Epidermal melanocyte (primary cell): ENCODE measurements at regions not wholly inside any gene's neighbourhood (a gene's known extent, or its start where the extent isn't known, plus 50 kb on each side); places are given as distances from the start of the nearest gene placed in this dataset.
"Not testable (repeated sequence)": the region's sequence is repeated elsewhere in the genome, so short reads cannot be mapped to it uniquely, and the experiment has no call there.

ENCODE experiments used
- DNase-seq: peaks from one replicate; pipeline ENCODE4 v3.0.0; 2011; ENCODE audit warnings: low spot score; ENCODE audit not compliant: insufficient read length

DNA sequence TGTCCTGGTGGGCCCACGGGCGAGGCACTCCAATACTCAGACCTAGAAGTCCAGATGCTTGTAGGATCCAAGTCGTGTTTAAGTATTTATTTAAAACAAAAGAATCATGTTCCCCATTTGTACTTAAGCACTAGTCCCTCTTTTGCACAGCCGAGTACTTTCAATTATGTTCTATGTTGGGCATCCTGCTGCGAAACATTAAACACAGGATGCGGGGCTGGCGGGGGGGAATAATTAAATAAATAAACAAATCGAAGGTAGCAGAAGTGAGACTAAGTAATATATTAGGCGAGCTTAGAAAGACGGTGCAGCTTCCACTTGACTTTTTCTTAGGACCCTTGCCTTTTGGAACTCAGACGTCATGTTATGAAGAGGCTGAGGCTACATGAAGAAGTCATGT, 1129.2 kb upstream of the ACO1 start:
- no peak for DNase-seq

DNA sequence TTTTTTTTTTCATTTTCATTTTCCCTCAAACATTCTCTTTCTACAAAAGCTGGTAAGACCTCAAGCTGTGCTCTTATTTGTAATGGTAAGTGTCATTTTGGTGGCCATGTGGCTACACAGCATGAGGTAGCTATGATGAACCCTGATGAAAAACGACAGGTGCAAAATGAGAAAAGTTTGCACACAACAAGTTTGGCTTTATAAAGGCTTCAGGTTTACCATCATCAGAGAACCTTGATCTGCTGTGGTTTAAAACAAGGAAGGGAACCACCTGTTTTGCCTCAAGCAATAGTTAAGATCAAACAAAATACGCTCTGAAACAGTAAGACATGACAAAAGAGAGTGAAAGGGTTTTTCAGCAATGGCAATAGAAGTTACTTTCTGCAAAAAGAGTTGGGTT, 1124.6 kb upstream of the ACO1 start:
- no peak for DNase-seq

DNA sequence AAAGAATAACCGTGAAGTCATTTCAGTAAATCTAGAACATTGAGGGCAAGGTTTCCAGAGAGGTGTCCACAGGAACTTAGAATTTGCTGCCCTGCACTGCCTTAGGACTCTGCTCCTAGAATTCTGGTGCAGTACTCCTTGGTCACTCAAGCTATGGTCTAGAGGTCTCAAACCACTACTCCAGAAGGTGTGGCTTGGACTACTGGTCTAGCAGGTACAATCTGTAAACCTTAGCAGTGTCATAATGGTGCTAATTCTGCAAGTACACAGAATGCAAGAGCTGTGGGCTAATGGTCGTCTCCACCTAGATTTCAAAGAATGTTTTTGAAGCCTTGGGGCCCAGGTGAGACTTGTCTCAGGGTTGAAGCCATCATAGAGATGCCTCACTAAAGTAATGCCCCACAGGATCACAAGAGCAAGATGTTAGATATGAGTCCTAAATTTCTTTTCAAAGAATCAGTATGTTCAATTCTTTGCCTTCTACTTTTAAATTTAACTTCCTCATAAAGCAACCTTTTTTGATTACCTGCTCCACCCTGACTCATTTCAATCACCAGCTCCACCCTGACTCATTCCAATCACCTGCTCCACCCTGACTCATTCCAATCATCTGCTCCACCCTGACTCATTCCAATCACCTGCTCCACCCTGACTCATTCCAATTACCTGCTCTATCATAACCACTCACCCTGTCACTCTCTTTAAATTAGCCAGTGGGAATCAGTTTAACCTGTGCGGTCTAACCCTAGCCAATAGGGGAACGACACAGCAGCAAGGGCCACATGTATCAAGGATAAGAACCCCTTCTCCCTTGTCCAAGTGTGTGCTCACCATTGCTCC, 1111.8 kb upstream of the ACO1 start:
- no peak for DNase-seq

DNA sequence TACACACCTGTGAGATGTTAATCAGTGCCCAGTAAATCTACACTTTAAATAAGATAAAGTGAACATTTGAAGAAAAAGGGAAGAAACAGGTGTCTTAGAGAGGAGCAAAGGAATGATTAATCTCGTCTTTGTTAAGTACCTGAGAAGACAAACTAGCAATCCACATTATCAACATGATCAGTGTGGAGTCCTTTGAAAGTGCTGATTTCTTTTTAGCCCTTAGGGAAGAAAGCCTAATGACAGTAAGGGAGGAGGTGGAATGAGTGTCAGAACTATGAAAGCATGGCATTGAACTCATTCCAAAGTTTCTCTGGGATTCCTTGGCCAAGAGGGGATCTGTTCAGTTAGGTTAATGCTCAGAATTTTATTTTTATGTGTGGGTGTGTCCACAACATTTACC, 1109.0 kb upstream of the ACO1 start:
- no peak for DNase-seq

DNA sequence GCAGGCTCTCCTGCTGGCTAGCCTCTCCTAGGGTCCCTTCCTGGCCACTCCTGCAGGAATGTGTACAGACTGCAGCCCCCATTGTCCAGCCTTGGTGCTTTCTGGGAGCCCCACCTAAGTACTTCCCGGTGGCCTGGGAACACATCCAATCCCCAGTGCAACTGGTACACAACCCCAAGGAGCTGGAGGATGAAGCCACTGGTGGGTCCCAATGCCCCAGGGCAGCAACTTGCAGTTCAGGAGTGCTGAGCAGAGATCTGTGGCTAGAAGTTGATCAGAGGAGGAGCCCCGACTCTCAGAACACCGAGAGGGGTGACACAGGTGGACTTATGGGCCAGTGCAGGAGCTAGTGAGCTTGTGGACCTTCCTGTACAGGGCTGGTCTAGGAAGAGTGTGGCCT, 1093.7 kb upstream of the ACO1 start:
- DNase-seq, result no peak

DNA sequence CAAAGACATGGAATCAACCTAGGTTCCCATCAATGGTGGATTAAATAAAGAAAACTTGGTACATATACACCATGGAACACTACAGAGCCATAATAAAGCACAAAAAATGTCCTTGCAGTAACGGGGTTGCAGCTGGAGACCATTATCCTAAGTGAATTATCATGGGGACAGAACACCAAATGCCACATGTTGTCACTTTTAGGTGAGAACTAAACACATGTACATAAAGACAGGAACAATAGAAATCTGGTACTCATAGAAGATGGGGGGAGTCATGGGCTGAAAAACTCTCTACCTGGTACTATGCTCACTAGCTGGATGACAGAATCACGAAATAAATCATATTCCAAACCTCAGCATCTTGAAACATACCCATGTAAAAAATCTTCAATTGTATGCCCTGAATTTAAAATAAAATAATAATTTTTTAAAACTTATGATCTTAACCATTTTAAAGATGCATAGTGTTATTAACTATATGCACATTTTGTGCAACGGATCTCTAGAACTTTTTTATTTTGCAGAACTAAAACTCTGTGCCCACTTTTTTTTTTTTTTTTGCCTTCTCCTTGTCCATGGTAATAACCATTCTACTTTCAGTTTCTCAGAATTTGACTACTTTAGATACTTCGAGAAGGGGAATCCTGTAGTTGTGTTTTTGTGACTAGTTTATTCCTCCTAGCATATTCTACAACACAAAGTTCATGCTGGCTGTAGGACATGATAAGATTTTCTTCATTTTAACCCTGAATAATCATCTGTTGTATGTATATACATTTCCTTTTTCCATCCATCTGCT, 1081.6 kb upstream of the ACO1 start:
- DNase-seq, result no peak

DNA sequence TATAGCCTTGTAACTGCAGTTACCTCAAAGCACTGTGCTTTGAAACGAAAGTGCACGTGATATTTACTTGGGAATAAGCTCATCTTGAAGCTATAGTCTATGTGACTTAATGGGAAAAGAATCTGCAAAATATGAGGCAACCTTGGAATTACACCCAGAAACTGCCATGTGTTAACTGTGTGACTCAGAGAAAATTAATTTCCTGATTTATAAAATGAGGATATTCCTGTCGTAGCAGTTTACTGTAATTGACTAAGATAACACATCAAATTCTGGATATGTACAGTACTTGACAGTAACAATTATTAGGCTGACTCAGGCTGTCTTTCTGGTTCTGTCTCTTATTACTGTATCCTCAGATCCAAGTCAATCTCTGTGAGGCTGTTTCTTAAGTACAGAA, 1079.9 kb upstream of the ACO1 start:
- no peak for DNase-seq

DNA sequence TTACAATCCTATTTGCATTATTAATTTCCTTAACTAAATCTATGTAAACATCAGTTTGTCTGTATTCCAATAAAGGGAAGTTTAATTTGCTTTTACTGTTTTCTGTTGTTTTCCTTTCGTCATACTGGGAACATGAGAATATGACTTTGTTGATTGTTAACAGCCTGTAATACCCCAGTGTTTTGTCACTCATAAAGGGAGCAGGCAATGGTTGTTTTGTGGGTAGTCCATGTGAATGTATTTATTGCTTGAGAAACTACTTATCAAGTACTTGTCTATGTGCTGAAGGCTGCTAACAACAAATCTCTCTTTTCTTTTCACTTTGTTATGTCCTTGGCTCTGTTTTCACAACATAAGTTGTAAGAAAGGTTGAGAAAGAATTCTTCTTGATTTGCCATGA, 1070.2 kb upstream of the ACO1 start:
- no peak for DNase-seq

DNA sequence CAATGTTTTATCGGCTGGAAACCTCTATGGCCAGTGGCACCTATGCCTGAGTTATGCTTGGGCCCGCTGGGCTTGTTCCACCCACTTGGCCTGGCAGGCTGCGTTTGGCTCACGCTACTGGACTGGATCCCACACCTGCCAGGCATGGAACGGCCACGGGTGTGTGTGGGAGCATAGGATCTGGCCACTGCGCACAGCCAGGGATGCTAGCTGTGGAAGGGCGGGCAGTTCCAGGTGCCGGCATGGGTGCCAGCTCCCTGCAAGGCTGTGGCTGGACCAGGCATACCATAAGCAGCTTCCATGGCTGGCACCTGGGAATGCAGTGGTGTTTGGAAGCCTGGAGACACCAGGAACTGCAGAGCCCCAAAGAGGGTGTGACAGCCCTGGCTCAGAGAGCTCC, 1063.9 kb upstream of the ACO1 start:
- DNase-seq, result no peak

DNA sequence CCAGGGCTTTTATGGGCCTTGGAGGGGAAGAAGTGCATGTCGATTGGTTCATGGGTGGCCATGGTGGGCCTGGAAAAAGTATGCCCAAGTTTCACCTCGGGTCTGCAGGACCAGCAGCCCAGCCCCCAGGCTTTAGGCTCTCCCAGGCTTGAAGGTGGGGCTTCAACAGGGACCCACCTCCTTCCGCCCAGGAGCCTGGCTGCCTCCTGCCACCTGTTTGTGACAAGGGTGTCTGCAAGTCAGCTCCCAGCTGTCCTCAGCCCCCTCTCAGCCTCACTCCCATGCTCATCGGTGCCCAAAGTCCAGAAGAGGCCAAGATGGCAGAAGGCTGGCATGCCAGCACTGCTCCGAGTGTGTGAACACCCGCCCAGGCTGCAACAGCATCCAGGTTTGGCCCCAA, 1063.2 kb upstream of the ACO1 start:
- no peak for DNase-seq

DNA sequence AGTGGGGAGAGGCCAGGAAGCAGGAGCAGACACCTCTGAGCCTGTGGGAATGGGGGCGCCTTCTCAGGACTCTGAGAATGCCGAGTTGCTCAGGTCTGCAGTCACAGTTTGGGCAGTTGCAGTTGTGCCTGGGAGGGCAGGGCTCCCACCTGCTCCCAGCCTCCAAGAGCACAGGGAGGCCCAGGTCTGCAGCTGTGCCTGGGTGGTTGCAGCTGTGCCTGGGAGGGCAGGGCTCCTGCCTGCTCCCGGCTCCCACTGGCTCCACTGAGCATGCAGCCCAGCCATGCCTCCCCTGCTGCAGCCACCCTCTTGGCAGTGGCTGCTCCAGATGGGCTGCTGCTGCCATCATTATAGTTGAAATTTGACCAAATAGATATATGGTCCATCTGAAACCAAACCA, 1062.8 kb upstream of the ACO1 start:
- no peak for DNase-seq

DNA sequence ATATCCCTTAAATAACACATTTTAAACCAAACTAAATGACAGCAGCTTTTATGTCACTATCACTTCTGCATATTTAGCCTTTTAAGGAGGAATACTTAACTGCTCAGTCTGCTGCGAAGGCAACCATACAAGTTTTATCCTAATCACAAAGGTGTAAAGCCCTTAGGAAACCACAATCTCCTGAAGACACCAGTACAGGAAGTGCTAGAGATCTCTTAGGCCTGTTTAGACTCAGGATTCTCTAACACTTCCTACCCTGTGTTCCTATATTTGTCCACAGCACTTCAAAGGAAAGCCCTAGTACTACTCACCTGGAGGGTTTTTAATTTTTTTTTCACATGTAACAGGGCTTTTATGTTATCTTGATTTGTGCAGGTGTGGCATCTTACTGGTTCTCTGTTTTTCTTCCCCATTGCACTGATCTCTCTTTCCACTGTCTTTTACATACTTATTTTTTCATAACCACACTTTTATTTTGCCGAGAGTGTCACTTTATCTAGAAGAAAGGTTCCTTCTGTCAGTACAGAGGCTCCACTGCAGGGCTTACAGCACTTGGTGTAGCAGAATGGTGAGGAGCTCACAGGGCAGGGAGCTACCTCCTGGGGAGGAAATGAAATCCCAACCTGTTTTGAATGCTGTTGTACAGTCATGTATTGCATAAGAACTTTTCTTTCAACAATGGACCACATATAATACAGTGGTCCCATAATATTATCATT, 1060.6 kb upstream of the ACO1 start:
- DNase-seq, result no peak

DNA sequence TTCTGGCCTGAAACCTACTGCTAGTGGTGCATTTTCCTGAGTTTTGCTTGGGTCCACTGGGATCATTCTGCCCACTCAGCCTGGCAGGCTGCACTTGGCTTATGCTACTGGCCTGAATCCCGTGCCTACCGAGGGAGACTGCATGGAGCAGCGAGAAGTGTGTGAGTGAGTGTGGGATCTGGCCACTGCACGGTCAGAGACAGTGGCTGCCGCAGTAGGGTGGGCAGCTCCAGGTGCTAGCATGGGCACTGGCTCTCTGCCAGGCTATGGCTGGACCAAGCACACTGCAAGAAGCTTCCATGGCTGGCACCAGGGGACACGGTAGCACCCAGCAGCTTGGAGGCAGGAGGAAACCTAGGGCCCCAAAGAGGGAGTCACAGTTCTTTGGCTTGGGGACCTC, 1058.7 kb upstream of the ACO1 start:
- no peak for DNase-seq

DNA sequence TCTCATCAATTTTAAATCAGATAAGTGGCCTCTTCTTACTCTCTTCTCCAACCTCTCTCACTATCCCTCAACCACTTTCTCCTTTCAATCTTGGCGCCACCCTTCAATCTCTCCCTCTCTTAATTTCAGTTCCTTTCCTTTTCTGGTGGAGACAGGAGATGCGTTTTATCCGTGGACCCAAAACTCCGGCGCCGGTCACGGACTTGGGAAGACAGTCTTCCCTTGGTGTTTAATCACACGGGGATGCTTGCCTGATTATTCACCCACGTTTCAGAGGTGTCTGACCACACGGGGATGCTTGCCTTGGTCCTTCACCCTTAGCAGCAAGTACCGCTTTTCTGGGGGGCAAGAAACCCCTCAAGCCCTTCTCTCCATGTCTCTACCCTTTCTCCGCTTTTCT, 1057.6 kb upstream of the ACO1 start:
- DNase-seq, result not testable (repeated sequence)

DNA sequence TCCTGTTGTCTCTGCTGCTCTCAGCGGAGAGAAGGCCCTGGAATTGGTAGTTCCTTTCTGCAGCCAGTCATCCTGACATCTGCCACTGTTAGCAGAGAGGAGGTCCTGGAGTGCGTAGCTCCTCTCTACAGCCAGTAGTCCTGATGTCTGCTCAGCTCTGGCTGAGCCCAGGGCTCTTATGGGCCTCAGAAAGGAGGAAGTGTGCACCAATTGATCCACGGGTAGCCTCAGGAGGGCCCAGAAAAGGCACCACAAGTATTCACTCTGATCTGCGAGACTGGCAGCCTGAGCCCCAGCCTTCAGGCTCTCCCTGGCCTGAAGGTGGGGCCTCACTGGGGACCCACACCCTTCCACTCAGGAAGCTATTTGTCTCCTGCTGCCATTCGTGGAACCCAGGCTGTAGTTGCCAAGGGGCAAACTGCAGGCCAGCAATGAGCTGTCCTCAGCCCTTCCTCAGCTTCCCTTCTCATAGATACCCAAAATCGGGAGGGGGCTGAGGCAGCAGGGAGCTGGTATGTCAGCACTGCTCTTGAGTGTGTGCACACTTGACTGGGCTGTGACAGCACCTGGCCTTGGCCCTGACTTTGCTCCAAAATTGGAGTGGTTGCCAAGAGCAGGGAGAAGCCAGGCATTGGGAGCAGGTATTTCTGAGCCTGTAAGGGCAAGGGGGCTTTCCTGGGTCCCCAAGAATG, 1049.5 kb upstream of the ACO1 start:
- no peak for DNase-seq

DNA sequence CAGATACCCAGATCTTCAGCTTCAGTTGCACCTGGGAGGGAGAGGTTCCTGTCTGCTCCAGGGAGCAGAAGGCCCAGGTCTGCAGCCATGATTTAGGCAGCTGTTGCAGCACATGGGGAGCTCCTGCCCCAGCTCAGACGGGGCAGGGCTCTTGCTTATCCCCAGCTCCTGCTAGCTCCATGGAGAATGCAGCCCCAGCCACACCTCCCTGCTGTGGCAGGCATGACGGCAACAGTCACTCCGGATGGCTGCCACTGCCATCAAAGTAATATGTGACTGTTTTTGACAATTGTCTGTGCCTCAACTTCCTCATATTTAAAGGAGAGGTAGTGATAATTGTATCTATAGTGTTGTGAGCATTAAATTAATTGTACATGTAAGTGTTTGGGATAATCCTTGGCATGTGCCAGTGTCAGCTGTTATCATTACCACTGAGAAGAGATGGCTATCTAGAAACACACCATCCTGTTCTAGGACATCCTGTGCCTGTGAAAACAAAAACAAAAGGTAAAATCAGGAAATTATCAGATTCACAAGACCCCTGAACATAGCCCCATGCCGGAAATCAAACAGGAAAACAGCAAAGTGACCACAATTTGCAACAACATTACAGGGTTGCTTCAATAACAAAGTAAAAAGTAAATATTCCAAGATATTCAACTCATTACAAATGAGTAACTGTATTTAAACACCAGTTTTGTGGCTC, 1048.8 kb upstream of the ACO1 start:
- DNase-seq, result no peak

DNA sequence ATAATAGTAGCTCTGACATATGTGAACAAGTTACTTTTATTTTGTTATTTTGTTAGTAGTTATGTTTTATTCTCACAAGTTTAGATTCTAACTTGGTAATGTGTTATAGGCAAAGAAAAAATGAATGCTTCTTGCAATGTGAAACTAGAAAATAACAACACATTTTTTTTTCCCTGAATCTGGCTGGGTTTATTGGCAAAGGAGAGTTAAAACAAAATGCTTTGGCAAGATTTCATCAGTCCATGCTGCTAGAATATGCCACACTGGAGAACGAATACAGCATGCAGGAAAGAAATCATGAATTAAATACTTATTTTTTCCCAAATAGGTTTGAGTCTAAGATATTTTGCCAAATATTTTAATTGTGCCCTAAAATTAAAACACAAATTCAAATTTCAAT, 1048.1 kb upstream of the ACO1 start:
- DNase-seq, result no peak

DNA sequence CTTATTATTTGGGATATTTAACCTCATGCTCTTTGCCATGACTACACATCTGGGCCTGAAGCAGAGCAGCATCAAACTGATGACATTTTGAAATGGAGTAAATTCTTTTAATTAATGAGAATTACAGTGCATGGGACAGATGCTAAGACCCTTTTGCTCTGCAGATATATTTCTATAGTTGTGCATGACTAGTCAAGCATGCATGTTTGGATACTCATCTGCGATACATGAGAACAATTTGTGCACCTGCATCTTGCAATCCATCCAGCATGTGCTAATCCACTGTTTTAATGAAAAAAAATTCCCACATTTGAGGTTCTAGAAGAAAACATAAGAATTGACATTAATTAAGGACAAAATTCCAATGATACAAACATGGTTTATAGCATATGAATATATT, 1047.6 kb upstream of the ACO1 start:
- DNase-seq, result no peak

DNA sequence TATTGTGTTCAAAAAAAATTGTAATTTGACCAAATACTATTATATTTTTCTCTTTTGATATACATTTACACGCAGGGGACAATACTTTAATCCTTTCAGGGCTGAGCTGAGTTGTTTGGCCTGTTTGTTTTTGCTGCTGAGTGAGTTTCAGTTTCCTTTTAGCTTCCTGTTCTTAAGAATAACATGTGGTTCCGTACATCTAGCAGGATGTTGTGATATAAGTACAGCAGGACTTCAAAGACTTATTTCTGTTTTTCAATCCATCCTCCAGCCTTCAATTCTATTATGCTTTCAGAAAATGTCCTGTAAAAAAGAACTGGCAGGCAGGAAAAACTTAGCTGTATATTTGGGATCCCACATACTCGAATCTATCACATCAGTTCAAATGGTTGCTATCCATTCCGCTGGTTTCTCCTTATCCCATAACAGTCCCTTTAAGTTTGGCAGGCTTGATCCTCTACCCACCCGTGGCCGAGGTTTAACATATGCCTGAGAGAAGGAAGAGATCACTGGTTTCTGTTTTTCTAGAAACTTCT, 1037.3 kb upstream of the ACO1 start:
- DNase-seq, result no peak

DNA sequence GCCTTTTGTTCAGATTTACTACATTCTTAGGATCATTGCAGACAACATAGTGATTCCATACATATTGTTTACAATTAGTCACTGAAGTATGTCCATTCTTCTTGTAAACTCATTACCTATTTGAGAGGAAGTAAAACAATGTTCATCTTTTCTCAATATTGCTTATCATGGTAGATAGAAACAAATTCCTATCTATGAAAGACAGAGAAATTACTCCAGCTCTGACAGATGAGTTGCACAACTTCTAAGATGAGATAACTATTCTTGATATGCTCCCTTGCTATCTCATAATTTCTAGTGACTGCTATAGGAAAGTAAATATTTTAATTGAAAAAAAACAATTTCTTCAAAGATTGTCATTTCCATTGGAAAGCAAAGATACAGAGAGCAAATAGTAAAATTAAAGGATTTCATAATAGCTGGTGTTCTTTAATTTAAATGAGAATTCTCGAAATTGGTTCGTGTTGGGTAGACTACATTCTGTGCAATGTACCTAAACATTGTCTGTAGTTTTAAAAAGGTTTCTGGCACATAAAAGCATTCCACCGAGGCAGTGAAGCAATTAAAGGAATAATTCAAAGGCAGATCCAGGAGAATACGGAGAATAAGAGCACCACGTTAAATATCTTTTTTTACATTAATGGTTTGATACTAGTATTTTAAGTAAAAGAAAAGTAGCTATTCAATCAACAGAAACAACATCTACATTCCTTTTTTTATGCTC, 1029.1 kb upstream of the ACO1 start:
- DNase-seq, result no peak
